ENCODE measurements at regions not wholly inside any gene's neighbourhood (a gene's known extent, or its start where the extent isn't known, plus 50 kb on each side); places are given as distances from the start of the nearest gene placed in this dataset.

DNA sequence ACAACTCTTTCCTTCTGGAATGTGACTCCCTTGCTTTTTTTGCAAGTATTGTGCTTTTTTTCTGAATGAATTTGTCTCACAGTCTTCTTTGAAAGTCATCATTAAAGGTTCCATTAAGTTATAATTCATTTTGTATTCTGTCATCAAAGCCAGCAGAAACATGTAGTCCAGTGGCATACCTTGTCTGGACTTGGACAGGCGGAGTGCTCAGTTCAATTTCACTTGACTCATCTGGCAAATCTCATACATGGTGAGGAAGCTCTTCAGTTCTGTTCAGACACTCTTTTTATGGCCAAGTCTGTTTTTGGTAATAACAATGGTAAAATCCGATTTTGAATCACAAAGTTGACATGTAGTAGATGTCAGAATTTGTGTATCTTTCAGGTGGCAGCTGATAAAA is 260.8 kb upstream of the OPRM1 start:
- whole genome bisulfite sequencing, 2 donors: 79 to 90% methylated on average over 2 of the region's 2 CpGs
- Histone ChIP-seq H3K4me1 (no peaks in the 10 kb centered on the region), H3K27ac (no peak overlapping the region), H3K36me3 (no peaks in the 10 kb centered on the region), H3K27me3 (no peaks in the 10 kb centered on the region), H3K4me3 (no peak overlapping the region), H3K9me3 (peaks cover 0 to 4% (median 0%) of the 10 kb centered on the region in 4 donors)
- DNase-seq (no peak), ATAC-seq (ENCODE audit: low FRiP score in 2 of 2) (no peak)
- no peak for TF ChIP-seq POLR2AphosphoS5 (IDR thresholded peaks at IDR 0.05)
- TF ChIP-seq, protein P1, sequence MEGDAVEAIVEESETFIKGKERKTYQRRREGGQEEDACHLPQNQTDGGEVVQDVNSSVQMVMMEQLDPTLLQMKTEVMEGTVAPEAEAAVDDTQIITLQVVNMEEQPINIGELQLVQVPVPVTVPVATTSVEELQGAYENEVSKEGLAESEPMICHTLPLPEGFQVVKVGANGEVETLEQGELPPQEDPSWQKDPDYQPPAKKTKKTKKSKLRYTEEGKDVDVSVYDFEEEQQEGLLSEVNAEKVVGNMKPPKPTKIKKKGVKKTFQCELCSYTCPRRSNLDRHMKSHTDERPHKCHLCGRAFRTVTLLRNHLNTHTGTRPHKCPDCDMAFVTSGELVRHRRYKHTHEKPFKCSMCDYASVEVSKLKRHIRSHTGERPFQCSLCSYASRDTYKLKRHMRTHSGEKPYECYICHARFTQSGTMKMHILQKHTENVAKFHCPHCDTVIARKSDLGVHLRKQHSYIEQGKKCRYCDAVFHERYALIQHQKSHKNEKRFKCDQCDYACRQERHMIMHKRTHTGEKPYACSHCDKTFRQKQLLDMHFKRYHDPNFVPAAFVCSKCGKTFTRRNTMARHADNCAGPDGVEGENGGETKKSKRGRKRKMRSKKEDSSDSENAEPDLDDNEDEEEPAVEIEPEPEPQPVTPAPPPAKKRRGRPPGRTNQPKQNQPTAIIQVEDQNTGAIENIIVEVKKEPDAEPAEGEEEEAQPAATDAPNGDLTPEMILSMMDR (IDR thresholded peaks at IDR 0.05): no peak
- TF ChIP-seq POLR2A (IDR thresholded peaks at IDR 0.05): no peak
- TF ChIP-seq EP300 (IDR thresholded peaks at IDR 0.05): no peak

DNA sequence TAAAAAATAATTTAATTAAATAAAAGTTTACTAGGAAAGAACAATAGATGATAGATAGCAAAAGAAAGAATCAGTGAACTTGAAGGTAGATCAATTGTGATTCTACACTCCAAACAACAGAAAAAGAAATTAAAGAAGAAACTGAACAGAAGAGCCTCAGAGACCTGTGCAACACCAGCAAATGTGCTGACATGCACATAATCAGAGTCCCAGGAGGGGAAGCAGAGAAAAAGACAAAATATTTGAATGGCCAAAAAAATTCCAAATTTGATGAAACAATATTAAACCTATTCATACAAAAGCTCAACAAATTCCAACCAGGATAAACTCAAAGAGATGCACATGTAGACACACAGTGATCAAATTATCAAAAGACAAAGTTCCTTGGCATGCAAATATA is 267.5 kb upstream of the OPRM1 start:
- ATAC-seq (ENCODE audit: low FRiP score in 2 of 2) (no peak), DNase-seq (no peak)
- H3K36me3 ChIP-seq: no peaks in the 10 kb centered on the region
- H3K27me3 ChIP-seq: no peaks in the 10 kb centered on the region
- no peaks in the 10 kb centered on the region for H3K9me3 ChIP-seq
- no peaks in the 10 kb centered on the region for H3K4me1 ChIP-seq
- TF ChIP-seq, protein P1 (IDR thresholded peaks at IDR 0.05): no peak
- TF ChIP-seq POLR2AphosphoS5 (IDR thresholded peaks at IDR 0.05) (no peak), POLR2A (IDR thresholded peaks at IDR 0.05) (no peak), EP300 (IDR thresholded peaks at IDR 0.05) (no peak)
- no peak overlapping the region for H3K4me3 ChIP-seq
- no peak overlapping the region for H3K27ac ChIP-seq

DNA sequence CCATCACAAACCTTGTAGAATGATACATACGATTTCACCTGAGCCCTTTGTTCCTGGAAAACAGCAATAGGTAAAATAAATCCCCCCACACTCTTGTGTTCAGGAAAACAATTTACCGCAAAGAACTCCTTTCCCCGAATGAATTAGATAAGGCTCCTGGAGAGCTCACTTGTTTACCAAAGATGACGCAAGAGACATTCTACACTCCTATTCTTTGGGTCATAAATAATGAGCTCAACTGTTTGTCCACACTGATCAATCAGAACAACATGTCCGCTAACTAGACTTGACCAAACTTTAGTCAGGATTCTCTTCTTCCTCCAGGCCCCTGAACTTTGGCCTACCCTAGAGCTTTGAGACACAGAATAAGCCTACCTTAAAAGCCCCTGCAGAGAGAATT is 271.9 kb upstream of the OPRM1 start:
- no peaks in the 10 kb centered on the region for H3K27me3 ChIP-seq
- no peak for TF ChIP-seq EP300 (IDR thresholded peaks at IDR 0.05)
- TF ChIP-seq POLR2AphosphoS5 (IDR thresholded peaks at IDR 0.05): no peak
- no peak for TF ChIP-seq POLR2A (IDR thresholded peaks at IDR 0.05)
- no peak for DNase-seq
- 68 to 74% methylated on average over 5 of the region's 5 CpGs for WGBS, 2 donors
- H3K9me3 ChIP-seq: no peaks in the 10 kb centered on the region
- no peak for ATAC-seq (ENCODE audit: low FRiP score in 2 of 2)
- H3K27ac ChIP-seq: no peak overlapping the region
- H3K4me1 ChIP-seq: no peaks in the 10 kb centered on the region
- no peak overlapping the region for H3K4me3 ChIP-seq
- no peaks in the 10 kb centered on the region for H3K36me3 ChIP-seq

DNA sequence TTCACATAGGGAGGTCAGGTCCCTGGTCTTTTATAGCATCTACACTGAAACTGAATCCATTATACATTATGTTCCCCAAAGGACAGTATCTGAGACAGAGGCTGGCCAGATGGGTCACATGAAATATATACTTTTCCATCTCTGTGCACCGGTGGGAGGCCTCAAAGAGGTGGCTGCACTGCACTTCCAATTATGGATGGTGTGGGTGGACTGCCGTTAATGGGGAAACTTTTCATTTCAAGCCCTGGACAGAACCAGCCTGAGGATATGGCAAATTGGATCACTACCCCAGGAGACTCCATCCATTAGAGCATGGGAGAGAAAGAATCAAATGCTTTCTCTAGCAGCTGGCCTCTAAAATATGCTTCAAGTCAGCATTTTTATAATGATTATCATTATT is 280.5 kb upstream of the OPRM1 start:
- WGBS, 2 donors: 71 to 83% methylated on average over 2 of the region's 2 CpGs
- H3K27me3 ChIP-seq: no peaks in the 10 kb centered on the region
- H3K4me1 ChIP-seq: no peaks in the 10 kb centered on the region
- no peak overlapping the region for H3K27ac ChIP-seq
- no peaks in the 10 kb centered on the region for H3K9me3 ChIP-seq
- no peak for DNase-seq
- H3K4me3 ChIP-seq: no peak overlapping the region
- H3K36me3 ChIP-seq: no peaks in the 10 kb centered on the region
- TF ChIP-seq EP300 (IDR thresholded peaks at IDR 0.05) (no peak), POLR2AphosphoS5 (IDR thresholded peaks at IDR 0.05) (no peak), POLR2A (IDR thresholded peaks at IDR 0.05) (no peak)
- TF ChIP-seq, protein P1 (IDR thresholded peaks at IDR 0.05): no peak
- no peak for ATAC-seq (ENCODE audit: low FRiP score in 2 of 2)

DNA sequence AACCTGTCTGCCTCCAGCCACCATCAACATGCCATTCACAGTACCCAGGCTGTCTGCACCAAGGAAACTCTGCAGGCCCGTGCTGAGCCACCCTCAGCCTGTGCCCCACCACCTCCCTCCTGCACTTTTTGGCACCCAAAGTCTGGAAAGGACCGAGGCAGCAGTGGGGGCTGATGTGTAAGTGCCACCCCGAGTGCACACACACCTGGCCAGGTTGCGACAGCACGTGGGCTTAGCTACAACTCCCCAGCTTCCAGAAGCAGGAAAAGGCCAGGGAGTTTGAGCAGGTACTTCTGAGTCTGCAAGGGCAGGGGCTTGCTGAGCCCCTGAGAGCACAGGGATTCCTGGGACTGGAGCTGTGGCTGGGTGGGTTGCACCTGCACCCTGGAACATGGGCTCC is 303.3 kb upstream of the OPRM1 start:
- Histone ChIP-seq H3K4me1 (no peaks in the 10 kb centered on the region), H3K36me3 (no peaks in the 10 kb centered on the region), H3K27me3 (no peaks in the 10 kb centered on the region), H3K4me3 (no peak overlapping the region), H3K9me3 (peaks cover 0 to 8% (median 0%) of the 10 kb centered on the region in 4 donors), H3K27ac (no peak overlapping the region)
- WGBS, 2 donors: 70 to 94% methylated on average over 5 of the region's 5 CpGs
- ATAC-seq (ENCODE audit: low FRiP score in 2 of 2): peak; percentile 11 to 17
- no peak for TF ChIP-seq POLR2AphosphoS5 (IDR thresholded peaks at IDR 0.05)
- TF ChIP-seq, protein P1 (IDR thresholded peaks at IDR 0.05): no peak
- TF ChIP-seq EP300 (IDR thresholded peaks at IDR 0.05): no peak
- TF ChIP-seq POLR2A (IDR thresholded peaks at IDR 0.05): no peak
- DNase-seq: peak in 1 of 2 donors; percentile 22
